ENCODE measurements at regions not wholly inside any gene's neighbourhood (a gene's known extent, or its start where the extent isn't known, plus 50 kb on each side); places are given as distances from the start of the nearest gene placed in this dataset.

DNA sequence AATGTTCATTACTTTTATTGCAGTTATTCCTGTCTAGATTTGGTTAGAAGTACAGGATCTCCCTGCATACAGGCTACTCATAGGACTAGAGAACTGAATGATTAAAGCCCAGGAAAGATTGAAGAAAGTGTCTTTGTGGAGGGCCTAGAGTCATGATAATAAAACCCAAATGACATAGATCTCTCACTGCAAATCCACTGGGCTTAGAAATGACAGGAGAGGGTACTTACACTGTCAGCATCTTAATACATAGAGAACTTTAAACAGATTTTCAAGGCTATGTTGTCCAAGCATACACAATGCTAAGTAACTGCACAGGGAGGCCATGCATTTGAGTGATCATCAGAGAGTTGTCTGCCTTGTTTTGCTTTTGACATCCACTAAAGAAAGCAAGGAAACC, 383.8 kb upstream of the MAP3K7 start:
- DNase-seq (ENCODE audit: low spot score): no peak

DNA sequence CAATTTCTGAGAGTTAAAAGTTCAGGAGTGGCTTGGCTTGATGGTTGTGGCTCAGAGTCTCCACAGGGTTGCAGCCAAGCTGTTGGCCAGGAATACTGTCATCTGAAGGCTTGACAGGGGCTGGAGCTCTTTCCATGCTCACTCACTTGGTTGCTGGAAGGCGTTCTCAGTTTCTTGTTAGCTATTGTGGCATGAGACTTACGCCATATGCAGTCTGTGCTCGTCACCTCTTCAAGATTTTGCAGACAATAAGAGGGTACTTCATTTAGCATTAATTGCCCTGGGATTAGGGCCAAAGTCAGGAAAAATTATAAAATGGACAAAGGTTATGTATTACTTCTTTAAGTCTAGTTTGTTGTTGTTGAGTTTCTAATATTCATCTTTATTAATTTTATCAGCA, 380.6 kb upstream of the MAP3K7 start:
- no peak for DNase-seq (ENCODE audit: low spot score)

DNA sequence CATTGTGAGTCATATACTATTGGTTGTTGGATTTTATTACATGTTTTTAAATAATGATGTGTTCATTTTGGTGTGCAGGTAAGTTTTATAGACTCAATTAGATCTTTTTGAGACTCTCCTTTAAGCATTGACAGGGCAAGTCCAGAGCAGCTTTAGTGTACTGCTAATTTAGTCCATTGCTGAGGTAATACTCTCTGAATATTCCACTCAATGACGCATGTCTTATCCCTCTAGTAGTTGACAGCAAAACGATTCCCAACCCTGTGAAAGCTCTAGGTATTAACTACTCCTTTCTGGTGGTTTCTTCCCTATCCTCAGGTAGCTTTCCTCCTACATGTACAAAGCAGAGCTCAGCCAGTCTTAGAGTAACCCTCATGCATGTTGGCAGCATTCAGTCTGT, 373.5 kb upstream of the MAP3K7 start:
- DNase-seq (ENCODE audit: low spot score): no peak

DNA sequence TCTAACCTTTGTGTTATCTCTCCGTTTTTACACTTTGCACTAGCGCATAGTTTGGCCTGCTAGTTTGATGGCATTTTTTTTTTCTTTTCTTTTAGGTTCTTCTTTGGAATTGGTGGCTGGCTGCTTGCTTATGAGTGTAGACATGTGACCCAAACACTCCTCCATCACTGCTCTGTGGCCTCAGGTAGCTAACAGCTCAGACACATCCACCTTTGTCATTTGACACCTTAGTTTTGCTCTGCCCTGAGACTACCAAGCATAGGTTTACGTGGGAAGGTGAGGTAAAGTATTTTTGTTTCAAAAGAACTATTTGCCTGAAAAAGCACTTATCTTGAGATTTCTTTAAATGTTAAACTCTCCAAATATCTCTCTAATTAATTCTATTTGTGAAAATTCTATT, 368.4 kb upstream of the MAP3K7 start:
- DNase-seq (ENCODE audit: low spot score): no peak

DNA sequence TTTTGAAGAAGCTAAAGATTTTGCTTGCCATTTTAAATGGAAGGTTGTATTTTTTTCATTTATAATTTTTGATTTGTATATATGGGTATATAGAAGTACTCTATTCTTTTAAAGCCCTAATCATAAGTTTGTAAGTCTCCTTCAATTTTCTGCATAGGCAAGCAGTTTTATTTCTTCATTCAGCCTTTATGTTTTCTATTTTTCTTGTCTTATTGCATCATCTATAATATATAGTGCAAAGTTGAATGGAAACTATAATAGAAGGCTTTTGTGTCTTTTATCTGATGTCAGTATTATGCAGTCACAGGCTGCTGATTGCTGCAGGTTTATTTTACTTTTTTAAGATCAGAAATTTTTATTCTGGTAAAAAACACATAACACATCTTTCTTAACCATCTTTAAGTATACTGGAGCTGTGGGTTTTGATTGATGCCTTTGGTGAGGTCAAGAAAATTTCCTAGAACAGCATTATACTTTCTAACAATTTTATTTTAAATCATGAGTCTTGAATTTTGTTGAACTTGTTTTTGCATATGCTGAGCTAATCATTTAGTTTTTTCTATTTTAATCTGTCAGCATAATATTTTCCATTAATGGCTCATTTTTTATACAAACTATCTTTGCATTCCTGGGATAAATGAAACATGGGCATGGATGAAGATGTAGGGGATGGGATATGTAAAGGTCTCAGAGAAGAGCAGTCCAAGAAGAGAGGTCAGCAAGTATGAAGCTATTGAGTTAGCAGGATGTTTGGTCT, 366.7 kb upstream of the MAP3K7 start:
- DNase-seq (ENCODE audit: low spot score): no peak

DNA sequence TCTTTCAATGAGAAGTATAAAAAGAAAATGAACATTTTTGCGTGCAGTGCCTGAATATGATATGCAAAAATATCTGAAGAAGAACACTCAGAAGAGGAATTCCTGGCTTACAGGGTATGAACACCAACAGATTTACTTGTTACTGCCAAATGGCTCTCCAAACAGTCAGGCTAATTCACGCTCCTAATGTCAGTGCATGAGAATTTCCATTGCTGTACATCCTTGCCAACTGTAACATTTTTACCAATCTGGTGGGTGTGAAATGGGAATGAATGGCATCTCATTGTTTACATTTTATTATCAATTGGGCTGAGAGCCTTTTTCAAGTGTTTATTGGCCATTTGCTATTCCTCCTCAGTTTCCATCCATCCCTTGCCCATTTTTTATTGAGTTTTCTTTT, 365.3 kb upstream of the MAP3K7 start:
- DNase-seq (ENCODE audit: low spot score): no peak

DNA sequence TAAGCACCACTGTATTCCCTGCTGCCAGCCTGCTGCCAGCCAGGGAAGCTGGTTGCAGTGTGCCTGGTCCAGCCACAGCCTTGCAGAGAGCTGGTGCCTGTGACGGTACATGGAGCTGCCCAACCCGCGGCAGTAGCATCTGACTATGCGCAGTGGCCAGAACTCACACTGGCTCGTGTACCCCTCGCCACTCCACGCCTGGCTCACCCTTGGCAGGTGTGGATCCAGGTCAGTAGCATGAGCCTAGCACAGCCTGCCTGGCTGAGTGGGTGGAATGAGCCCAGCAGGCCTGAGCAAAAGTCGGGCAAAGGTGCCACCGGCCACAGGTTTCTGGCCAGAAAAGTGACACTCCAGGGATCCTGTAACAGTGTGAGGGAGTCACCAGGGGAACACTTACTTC, 361.7 kb upstream of the MAP3K7 start:
- no peak for DNase-seq (ENCODE audit: low spot score)

DNA sequence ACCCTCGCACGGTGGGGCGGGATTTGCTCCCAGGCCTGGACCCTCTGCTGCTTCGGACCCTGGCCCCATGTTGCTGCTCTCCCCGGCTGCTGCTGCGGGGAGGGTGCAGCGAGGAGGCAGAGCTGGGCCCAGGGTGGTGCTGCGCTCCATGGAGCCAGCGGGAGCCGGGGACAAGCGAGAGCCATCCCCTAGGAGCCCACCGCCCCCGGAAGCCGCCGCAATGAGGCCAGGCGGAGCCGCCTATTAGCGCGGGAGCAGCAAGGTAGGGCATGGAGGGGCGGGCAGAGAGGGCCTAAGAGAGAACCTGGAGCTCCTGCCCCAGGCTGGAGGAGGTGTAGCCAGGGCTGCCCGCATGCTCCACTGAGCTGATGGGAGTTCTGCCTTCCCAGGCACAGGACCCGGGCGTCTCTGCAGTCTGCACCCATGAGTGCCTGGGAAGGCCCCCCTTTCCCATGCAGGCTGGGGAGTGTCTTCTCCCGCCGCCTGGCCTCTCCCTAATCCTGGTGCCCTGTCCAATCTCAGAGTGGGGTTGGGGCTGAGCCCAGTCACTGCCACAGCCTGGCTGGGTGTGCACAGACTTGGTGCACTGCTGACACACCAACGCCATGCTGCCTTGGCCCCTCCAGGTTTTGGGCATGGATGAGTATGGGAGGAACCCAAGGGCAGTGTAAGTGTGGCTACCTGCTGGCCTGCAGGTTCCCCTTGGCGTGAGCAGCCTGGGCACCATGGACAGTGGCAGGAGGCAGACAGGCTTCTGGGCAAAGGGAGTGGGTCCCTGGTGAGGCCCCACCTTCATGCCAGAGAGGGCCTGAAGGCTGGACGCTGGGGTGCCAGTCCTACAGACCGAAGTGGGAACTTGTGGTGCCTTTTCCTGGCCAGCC, 360.6 kb upstream of the MAP3K7 start:
- DNase-seq (ENCODE audit: low spot score): no peak

DNA sequence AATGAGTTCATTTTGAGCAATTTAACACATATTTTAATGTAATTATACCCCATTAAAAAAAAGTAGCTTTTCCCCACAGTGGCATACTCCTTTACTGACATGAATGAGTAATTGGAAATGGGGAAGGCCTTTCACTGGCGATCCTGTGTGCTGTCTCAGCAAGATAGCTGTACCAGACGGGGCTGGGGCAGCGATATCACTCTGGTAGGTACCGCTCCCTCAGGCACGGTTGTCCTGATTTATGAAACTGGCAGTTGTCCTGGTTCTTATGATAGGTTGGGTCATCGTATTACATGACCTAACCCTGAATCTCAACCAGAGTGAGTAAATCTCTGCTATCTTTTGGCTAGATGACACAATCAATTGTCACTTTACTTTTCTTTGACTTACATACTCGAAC, 355.0 kb upstream of the MAP3K7 start:
- no peak for DNase-seq (ENCODE audit: low spot score)

DNA sequence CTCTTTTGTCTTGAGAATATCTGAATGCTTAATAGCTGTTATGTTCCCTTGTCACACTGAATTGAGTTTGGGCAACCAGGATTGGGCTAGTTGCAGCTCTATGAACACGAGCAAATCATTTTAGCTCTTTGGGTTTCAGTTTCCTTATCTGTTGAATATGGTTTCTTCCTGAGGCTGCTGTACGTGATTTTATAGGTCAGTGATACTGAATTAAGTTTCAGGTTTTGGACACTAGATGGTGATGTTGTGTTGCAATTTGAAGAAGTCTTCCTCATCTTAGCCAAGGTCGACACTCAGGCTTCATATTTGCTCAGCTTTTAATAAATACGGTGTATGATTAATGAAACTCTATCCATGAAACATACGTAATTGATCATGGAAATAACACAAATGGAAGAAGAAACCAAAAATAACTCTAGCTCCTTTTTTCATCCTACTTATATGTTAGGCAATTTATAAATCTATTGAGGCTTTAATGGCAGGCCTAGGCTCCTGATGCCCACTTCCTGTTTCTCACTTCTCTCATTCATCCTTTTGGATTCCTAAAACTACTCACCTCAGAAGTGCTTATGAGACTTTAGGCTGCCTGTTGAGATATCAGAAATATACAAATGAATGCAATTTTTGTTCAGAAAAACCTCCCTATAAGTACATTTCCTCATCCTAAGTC, 354.1 kb upstream of the MAP3K7 start:
- DNase-seq (ENCODE audit: low spot score): peak; percentile 35

DNA sequence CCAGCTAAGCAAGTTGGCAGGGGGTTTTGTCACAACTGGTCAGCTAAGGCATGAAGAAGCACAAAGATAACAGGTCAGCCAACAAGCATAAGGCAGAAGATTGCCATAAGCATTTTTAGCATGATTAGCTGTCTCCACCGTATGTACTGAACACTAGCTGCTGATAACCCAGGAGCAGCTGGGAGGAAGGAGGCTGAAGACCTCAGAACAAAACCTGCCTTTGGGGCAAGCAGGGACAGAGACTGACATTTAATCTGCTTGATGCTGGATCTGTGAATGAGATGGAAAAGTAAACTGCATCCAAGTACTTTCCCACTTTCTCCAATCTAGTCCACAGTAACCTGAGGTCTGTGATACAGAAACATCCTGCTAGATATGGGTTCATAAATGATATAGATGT, 353.0 kb upstream of the MAP3K7 start:
- no peak for DNase-seq (ENCODE audit: low spot score)

DNA sequence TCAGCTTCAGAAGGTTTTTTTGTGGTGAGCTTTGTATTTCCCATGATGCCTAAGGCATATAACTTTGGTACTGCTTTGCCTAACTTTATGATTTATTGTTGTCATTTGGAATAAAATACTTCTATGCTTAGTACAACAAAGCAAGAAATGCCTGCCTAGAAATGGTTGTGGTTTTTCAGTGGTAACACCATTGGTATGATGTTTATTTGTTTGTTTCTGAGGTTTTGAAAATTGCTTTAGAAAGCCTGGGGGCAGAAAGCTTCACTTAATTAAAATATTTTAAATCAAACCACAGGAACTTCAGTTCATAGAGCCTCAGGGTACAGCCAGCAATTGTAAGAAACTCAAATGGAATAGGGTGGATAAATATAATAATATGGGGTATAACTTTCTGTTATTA, 351.2 kb upstream of the MAP3K7 start:
- DNase-seq (ENCODE audit: low spot score): no peak

DNA sequence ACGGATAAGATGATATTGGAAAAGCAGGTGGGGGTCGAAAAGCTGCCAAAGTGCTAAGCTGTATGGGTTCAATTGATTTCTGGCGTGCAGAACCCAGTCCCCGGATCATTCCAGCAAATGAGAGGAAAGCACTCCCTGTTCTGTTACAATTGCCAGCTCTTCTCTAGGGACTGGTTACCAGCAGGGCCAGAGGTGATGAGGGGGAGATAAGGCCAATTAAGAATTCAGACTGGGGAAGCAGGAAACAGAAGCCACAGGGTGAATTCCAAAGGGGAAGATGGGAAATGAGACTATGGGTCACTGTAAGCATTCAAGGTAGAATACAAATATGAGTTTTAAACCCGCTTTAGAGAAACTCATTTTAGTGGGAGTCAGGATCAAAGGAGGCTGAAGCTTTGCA, 349.4 kb upstream of the MAP3K7 start:
- DNase-seq (ENCODE audit: low spot score): no peak

DNA sequence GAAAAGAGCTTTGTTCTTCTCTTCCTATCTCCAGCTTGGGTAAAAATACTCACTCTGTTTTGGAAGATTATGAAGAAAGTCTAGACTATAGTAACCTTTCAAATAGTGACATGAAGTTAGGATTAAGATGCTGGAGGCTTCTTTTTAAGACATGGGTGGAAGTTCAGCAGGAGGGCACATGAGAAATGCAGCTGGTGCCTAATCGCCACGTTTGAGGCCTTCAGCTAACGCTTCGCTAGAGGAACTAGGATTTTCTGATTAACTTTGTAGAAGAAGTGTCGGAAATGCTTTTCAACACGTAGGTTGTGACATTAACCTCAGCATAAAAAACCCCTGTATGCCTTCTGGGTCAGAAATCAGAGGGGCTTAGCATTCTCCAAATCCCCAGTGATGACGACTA, 348.1 kb upstream of the MAP3K7 start:
- DNase-seq (ENCODE audit: low spot score): no peak

DNA sequence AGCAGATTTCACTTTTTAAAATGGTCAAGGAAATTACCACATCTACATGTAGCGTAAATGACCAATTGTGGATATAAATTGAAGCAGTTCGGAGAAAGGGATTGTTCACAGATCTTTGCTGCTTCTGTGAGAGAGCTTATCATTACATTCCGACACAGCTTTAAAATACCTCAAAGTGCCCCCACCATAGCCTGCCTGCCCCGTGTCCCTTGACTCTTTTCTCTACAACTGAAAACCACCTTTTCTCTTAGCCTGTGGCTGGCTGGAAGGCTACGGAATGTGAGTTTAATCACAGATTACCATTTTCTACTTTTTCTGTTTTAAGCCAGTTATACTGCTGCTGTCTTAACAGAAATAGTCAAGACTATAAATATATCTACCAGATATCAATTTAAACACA, 347.2 kb upstream of the MAP3K7 start:
- DNase-seq (ENCODE audit: low spot score): no peak

DNA sequence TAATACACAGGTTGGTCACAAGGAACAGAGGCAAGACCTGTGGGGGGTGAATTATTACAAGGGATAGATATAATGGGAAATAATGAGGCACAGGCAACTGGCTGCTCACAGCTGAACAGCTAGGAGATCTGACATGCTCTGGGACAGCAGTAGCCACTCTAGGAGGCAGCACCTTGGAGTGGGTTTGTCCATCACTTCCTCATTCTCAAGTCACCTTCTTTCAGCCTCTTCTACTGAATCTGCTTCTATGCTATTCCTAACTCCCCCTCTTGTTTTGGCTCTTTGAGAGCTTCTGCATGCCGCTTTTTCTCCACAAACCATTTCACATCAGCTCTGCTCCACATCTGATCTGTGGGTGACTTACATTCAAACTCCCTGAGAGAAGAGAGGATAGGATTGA, 345.5 kb upstream of the MAP3K7 start:
- no peak for DNase-seq (ENCODE audit: low spot score)

DNA sequence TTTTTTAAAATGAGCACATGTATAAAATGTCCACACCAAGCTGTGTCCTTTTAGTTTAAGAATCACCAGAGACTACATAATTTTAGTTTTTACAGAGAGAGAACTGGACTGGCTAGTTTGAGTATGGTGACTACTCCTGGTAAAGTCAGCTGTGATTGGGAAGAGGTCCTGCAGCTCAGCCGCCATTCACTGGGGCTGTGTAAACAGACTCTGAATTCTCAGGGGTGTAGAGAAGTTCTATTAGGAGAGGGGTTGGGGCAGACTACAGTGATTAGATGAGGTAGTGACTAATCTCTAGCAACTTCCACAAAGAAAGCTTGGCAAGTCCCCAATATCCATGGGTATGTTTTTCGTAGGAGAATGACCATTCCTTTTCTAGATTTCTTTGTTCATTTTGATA, 341.2 kb upstream of the MAP3K7 start:
- no peak for DNase-seq (ENCODE audit: low spot score)

DNA sequence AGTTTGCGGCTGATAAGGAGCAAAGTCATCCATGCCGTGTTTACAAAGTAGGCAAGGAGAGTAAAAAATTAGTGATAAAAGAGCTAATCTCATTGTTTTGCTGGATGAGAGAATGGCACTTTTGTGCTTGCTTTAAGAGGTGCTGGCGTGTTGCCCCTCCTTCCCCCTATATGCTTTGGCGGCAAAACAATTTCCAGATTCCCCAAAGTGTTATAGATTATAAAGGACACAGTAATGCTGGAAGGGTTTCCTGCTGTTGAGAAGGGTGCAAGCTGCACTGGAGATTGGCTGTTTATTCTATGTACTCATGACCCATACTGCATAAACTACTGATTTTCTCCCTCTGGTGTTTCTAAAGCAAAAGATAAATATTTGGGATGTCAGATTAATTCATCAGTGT, 338.9 kb upstream of the MAP3K7 start:
- DNase-seq (ENCODE audit: low spot score): no peak

DNA sequence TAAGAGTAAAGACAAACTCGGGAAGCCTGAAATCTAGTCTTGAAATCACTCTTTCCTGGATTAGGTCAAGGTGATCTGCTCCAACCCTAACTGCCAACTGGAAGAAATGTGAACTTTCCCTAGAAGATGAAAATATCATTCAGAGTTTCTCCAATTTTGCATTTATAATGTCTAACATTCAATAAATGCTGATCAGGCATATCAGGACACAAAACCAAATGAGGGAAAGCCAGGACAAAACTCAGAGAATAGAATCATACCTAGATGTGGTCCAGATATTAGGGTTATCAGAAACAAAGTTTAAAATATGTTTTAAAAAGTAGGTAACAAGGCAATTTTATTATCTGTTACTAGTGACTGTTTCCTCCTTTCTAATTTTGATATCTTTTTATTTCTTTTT, 335.5 kb upstream of the MAP3K7 start:
- DNase-seq (ENCODE audit: low spot score): no peak

DNA sequence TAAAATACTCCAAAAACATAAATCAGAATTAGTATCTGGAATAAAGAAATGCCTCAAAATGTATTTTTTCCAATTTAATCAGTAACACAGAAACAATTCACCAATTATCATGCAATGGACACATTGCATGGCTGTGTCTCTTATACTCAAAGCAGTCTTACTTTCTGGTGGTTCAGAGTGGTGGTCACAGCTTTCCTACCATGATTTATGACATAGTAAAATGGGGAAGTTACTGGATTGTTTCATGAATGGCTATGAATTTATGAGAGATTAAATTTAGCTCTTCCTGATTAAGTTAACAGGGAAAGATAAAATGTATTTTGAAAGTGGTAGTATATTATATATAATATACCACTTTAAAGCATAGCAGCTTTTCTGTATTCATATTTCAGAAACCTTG, 331.5 kb upstream of the MAP3K7 start:
- DNase-seq (ENCODE audit: low spot score): no peak

DNA sequence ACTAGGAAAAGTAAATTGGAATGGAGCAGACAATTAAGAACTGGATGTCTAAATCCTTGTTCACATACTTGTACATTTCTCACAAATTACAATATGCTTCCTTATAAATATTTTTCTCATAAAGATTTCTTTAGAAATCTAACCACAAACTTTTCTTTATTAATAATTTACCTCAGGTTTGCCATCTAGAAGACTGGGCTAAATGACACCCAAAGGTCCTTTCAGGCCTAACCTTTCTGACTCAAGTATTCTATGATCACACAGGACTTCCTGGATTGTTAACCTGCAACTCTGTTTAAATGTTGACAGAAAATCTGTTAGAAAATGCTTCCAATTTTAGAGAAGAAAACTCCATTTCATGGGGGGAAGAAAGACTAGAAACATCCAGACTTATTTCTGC, 330.5 kb upstream of the MAP3K7 start:
- DNase-seq (ENCODE audit: low spot score): no peak

DNA sequence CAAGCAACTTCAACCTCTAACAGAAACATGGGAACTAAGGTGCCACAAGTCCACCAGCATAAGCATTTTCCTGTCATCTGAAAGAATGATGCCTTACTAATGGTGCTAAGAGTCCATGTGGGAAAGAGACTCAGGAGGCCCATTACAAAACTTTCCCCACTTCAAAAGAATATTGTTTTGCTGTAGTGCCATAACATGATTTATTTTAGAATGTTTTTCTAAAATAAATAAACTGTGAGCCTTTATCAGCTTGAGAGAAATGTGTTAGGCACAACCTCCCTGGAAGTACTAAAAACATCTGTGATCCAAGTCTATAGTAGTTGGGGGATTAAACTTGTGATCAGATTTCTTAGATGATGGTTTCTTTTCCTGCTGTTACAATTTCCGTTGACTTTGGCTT, 330.1 kb upstream of the MAP3K7 start:
- no peak for DNase-seq (ENCODE audit: low spot score)

Data from CD4-positive, alpha-beta T cell treated with Interleukin-6 at 100 ng/mL for 8 hours (primary cell).